GM19452 (cell line): ENCODE measurements at regions not wholly inside any gene's neighbourhood (a gene's known extent, or its start where the extent isn't known, plus 50 kb on each side); places are given as distances from the start of the nearest gene placed in this dataset.

Experiments used
- ATAC-seq: cut with Tn5 transposase; IDR thresholded peaks from one replicate; pipeline ENCODE4 v1.9.1; 2021; ENCODE audit not compliant: unreplicated experiment

- ATAC-seq: no peak
Observed at GRCh38 chr20:51335329-51335841, 207.1 kb downstream of the NFATC2 start.

- no peak for ATAC-seq
Observed at GRCh38 chr20:51334609-51335008, 207.9 kb downstream of the NFATC2 start.

GRCh38 chr20:51333971-51334370 is 208.5 kb downstream of the NFATC2 start:
- no peak for ATAC-seq

GRCh38 chr20:51333446-51333845 is 209.1 kb downstream of the NFATC2 start:
- no peak for ATAC-seq

DNA sequence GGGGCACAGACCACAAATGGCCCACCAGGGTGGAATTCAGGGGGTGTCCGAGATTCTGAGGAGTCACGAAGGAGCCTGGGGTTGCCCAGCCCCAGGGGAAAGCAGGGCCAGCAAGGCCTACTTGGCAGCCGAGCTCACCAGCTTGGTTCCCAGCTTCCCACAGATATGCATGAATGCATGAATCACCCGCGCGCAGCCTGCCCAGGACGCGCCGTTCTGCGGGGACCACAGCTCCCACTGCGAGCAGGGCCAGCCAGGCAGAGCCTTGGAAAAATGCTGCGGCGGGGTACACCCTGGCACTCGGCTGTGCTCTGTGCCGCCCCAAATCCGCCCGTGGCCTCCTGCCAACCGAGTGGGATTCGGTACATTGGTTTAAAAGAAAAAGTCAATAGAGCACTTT is 211.0 kb downstream of the NFATC2 start:
- ATAC-seq: no peak

DNA sequence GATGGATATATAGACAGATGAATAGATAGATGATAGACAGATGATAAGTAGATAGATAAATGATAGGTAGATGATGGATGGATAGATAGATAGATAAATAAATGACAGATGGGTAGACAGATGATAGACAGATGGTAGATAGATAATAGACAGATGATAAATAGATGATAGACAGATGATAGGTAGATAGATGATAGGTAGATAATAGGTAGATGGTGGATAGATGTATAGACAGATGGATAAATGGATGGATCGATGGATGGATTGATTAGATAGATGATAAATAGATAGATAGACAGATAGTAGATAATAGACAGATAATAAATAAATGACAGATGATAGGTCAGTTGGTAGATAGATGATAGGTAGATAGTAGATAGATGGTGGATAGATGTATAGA is 212.7 kb downstream of the NFATC2 start:
- ATAC-seq: no peak

DNA sequence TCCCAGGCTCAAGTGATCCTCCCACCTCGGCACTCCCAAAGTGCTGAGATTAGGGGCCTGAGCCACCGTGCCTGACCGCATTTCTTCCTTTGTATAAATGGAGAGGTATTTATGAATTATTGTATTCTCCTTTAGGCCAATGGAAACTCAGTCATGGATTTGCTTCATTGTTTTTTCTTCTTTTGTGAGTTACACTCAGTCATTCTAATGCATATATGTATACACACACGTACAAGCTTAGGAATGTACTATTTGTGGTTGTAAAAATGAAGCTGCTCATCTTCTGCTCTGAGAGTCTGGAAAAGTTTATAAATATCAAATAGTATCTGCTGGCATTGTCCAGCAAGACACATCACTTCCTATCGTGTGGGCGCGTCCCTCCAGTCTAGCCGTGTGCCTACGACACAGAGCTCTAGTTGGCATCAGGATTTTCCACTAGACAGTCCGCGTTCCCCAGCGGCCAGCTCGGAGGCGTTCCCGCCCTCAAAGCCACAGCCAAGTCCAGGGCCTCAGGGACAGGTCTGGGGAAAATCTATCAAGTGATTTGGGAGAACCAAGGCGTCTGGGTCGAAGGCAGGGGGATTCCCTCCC is 215.2 kb downstream of the NFATC2 start:
- no peak for ATAC-seq

DNA sequence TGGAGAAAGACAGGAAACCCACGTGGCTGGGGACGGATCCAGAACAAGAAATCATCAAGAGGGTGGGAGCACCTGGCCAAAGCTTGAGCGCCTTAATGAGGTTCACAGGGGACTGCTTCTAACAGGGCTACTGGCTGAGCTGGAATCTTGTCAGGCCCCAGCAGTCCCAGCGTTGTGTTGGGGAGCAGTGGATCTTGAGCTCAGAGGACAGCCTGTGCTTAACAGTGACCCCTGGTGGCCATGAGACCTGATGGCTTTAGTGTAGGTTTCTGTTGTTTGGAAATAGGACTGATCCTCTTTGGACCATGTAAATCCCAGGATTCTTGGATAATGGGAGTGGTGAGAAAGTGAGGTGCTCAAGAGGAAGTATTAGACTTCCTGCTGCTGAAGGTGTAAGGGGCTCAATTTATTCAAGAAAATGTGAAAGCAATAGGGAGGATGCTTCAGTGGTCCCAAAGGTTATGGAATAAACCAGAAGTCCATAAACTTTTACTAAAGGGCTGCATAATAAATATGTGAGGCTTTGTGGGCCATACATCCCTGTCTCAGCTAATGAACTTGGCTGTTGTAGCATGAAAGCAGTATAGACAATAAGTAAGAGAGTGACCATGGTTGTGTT is 216.2 kb downstream of the NFATC2 start:
- no peak for ATAC-seq

DNA sequence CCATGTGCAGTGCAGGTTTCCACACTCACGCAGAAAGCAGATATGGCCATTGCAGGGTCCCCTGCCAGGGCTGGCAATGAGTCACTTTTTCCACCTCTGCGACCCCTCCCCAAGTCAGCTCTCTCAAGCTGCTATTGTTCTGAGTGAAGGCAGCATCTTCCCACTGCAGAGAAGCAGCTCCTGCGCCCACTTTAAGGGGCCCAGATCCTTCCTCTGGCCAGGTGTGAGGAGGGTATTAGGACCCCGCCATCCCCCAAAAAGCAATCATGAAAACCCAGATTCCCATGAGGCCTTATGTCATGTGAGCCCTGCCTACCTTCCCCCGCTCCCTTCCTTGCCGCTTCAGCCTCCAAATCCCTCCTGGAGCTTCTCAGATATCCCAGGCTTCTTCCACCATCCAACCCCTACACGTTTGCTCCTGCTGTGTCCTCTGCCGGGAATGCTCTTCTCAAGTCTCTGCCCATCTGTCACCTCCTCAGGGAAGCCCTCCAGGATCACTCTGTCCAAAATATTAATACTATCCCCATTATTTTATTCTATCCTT is 220.3 kb downstream of the NFATC2 start:
- no peak for ATAC-seq

GRCh38 chr20:51321343-51322163 is 221.0 kb downstream of the NFATC2 start:
- no peak for ATAC-seq

DNA sequence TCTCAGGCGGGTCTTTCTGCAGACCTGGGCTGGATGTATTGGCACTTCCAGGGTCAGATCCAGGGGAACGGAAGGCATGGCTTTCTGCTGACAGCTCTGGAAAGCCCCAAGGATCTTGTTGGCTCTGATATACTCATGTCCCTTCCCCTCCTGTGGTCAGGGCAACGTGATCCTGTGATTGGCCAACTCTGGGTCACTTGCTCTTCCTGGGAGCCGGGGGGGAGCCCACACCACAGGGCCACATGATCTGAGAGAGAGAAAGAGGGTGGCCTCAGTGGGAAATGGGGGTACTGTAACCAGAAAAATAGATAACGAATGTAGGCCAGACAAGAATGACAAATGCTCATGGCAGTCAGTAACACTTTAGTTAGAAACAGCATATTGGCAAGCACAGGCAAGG is 223.0 kb downstream of the NFATC2 start:
- no peak for ATAC-seq

GRCh38 chr20:51318058-51318949 is 224.2 kb downstream of the NFATC2 start:
- ATAC-seq: no peak

- no peak for ATAC-seq
Observed at GRCh38 chr20:51315390-51315789, 227.1 kb downstream of the NFATC2 start.

GRCh38 chr20:51313358-51313827 is 229.1 kb downstream of the NFATC2 start:
- ATAC-seq: no peak

GRCh38 chr20:51312480-51312783 is 230.1 kb downstream of the NFATC2 start:
- ATAC-seq: no peak

- no peak for ATAC-seq
Observed at GRCh38 chr20:51311636-51312479, 230.7 kb downstream of the NFATC2 start.

DNA sequence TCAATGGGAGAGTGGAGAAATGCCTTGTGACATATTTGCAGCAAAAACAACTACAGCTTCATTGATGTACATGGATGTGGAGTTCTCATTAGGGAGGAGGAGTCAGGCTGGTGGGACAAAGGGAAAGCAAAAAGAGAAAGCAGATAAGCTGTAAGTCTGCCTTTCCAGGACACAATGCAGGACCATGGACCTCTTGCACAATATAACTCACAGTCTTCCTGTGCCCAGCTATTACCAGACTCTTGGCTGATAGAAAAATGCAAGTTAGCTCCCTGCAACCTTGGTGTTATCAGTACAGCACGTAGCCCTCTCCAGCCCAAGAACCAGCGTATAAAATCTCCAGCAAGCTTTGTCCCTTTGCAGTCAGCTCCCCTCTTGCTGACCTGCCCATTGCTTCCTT is 232.3 kb downstream of the NFATC2 start:
- no peak for ATAC-seq

GRCh38 chr20:51309128-51309527 is 233.4 kb downstream of the NFATC2 start:
- no peak for ATAC-seq

- ATAC-seq: no peak
Observed at GRCh38 chr20:51306521-51307358, 235.8 kb downstream of the NFATC2 start.
